ENCODE measurements at regions not wholly inside any gene's neighbourhood (a gene's known extent, or its start where the extent isn't known, plus 50 kb on each side); places are given as distances from the start of the nearest gene placed in this dataset.

GRCh38 chr11:11740836-11741235 lies 100.9 kb upstream of the USP47 start:
- TF ChIP-seq EZH2phosphoT487 (conservative IDR thresholded peaks at IDR 0.05; ENCODE audit: low read length) (no peak), CTCF (IDR thresholded peaks at IDR 0.05; ENCODE audit: insufficient read depth, low read length, poor library complexity, severe bottlenecking) (no peak)
- Histone ChIP-seq H3K4me3 (ENCODE audit: insufficient read depth, low read length, poor library complexity, severe bottlenecking) (no peak overlapping the region), H2AFZ (ENCODE audit: low read depth, low read length, severe bottlenecking) (no peak overlapping the region)

GRCh38 chr11:11740073-11740702 lies 101.6 kb upstream of the USP47 start:
- Histone ChIP-seq H3K9me2 (replicated peaks; ENCODE audit: insufficient read depth, low read length) (no peaks in the 10 kb centered on the region), H4K20me1 (ENCODE audit: low read depth, low read length) (no peaks in the 10 kb centered on the region), H3F3A (ENCODE audit: insufficient read depth) (no peaks in the 10 kb centered on the region), H3K27ac (ENCODE audit: low read depth, low read length) (no peak overlapping the region), H3K9me3 (ENCODE audit: insufficient read depth, low read length) (no peaks in the 10 kb centered on the region), H3K4me2 (ENCODE audit: low read depth, low read length, poor library complexity, severe bottlenecking) (no peak overlapping the region), H3K27me3 (ENCODE audit: low read length) (no peaks in the 10 kb centered on the region), H3K36me3 (ENCODE audit: low read length) (no peaks in the 10 kb centered on the region), H3K4me3 (ENCODE audit: insufficient read depth, low read length, poor library complexity, severe bottlenecking) (no peak overlapping the region), H3K79me2 (ENCODE audit: insufficient read depth, low read length) (no peaks in the 10 kb centered on the region), H2AFZ (ENCODE audit: low read depth, low read length, severe bottlenecking) (no peak overlapping the region), H3K9ac (ENCODE audit: low read length) (no peak overlapping the region)
- TF ChIP-seq EZH2phosphoT487 (conservative IDR thresholded peaks at IDR 0.05; ENCODE audit: low read length) (no peak), CTCF (IDR thresholded peaks at IDR 0.05; ENCODE audit: insufficient read depth, low read length, poor library complexity, severe bottlenecking) (no peak)

More at GRCh38 chr11:11740836-11741235, 100.9 kb upstream of the USP47 start:
- Histone ChIP-seq H3K79me2 (ENCODE audit: insufficient read depth, low read length) (no peaks in the 10 kb centered on the region), H3K36me3 (ENCODE audit: low read length) (no peaks in the 10 kb centered on the region), H3F3A (ENCODE audit: insufficient read depth) (no peaks in the 10 kb centered on the region), H3K9me2 (replicated peaks; ENCODE audit: insufficient read depth, low read length) (no peaks in the 10 kb centered on the region), H3K27me3 (ENCODE audit: low read length) (no peaks in the 10 kb centered on the region), H4K20me1 (ENCODE audit: low read depth, low read length) (no peaks in the 10 kb centered on the region), H3K9me3 (ENCODE audit: insufficient read depth, low read length) (no peaks in the 10 kb centered on the region), H3K4me2 (ENCODE audit: low read depth, low read length, poor library complexity, severe bottlenecking) (no peak overlapping the region), H3K9ac (ENCODE audit: low read length) (no peak overlapping the region), H3K27ac (ENCODE audit: low read depth, low read length) (no peak overlapping the region)

- TF ChIP-seq EZH2phosphoT487 (conservative IDR thresholded peaks at IDR 0.05; ENCODE audit: low read length) = no peak
- no peak for TF ChIP-seq CTCF (IDR thresholded peaks at IDR 0.05; ENCODE audit: insufficient read depth, low read length, poor library complexity, severe bottlenecking)
- Histone ChIP-seq H2AFZ (ENCODE audit: low read depth, low read length, severe bottlenecking) (no peak overlapping the region), H3K9me2 (replicated peaks; ENCODE audit: insufficient read depth, low read length) (no peaks in the 10 kb centered on the region), H3K27me3 (ENCODE audit: low read length) (no peaks in the 10 kb centered on the region), H3K79me2 (ENCODE audit: insufficient read depth, low read length) (no peaks in the 10 kb centered on the region), H4K20me1 (ENCODE audit: low read depth, low read length) (no peaks in the 10 kb centered on the region), H3K4me2 (ENCODE audit: low read depth, low read length, poor library complexity, severe bottlenecking) (no peak overlapping the region), H3K9ac (ENCODE audit: low read length) (no peak overlapping the region), H3K4me3 (ENCODE audit: insufficient read depth, low read length, poor library complexity, severe bottlenecking) (no peak overlapping the region), H3K36me3 (ENCODE audit: low read length) (no peaks in the 10 kb centered on the region), H3F3A (ENCODE audit: insufficient read depth) (no peaks in the 10 kb centered on the region), H3K27ac (ENCODE audit: low read depth, low read length) (no peak overlapping the region), H3K9me3 (ENCODE audit: insufficient read depth, low read length) (no peaks in the 10 kb centered on the region)
Measured at GRCh38 chr11:11738370-11738769, 103.4 kb upstream of the USP47 start.
